Keratinocyte (primary cell): ENCODE measurements at regions not wholly inside any gene's neighbourhood (a gene's known extent, or its start where the extent isn't known, plus 50 kb on each side); places are given as distances from the start of the nearest gene placed in this dataset.

Source experiments
- DNase-seq: peaks from one replicate; pipeline ENCODE4 v3.0.0-alpha.2; 2011; ENCODE audit warnings: low read depth, missing footprints, low spot score
- FAIRE-seq: peaks from 2 replicates; lab custom pipeline; 2011; peaks lifted over from hg19 to GRCh38; lab: Jason Lieb, UNC
- H2AFZ ChIP-seq: 2 replicates; pipeline ENCODE4 v1.6.0; 2012; ENCODE audit warnings: low read length, control low read depth, inconsistent platforms; ENCODE audit not compliant: control insufficient read depth
- H3K27ac ChIP-seq: 2 replicates; pipeline ENCODE4 v1.5.1; 2011; ENCODE audit warnings: low read length; ENCODE audit not compliant: control insufficient read depth, insufficient read depth
- H3K27me3 ChIP-seq: 3 replicates; pipeline ENCODE4 v1.6.0; 2011; ENCODE audit warnings: low read length; ENCODE audit not compliant: control insufficient read depth, insufficient read depth; ENCODE audit errors: extremely low read depth
- H3K36me3 ChIP-seq, 2 experiments: 2 replicates in 1 of 2; 3 replicates in 1 of 2; pipeline ENCODE4 v1.5.1; 2011; ENCODE audit warnings: low read length in 2 of 2, mild to moderate bottlenecking in 1 of 2; ENCODE audit not compliant: control insufficient read depth in 2 of 2, insufficient read depth in 2 of 2; ENCODE audit errors: extremely low read depth in 1 of 2
- H3K4me1 ChIP-seq: 3 replicates; pipeline ENCODE4 v1.5.1; 2011; ENCODE audit warnings: low read length; ENCODE audit not compliant: control insufficient read depth, insufficient read depth; ENCODE audit errors: extremely low read depth
- H3K4me2 ChIP-seq: 3 replicates; pipeline ENCODE4 v1.6.0; 2011; ENCODE audit warnings: low read depth, low read length; ENCODE audit not compliant: control insufficient read depth, insufficient read depth; ENCODE audit errors: extremely low read depth
- H3K4me3 ChIP-seq, 3 experiments: fragments of 200-600 bp in 1 of 3; sonication (generic) in 1 of 3; 2 replicates in 2 of 3; 3 replicates in 1 of 3; pipeline ENCODE4 v1.5.1; 2011 to 2016; ENCODE audit warnings: low read length in 3 of 3, mild to moderate bottlenecking in 3 of 3, control low read depth in 2 of 3, inconsistent platforms in 1 of 3, low read depth in 1 of 3, mixed read lengths in 1 of 3, mixed run types in 1 of 3, moderate library complexity in 1 of 3; ENCODE audit not compliant: control insufficient read depth in 2 of 3, insufficient read depth in 2 of 3; ENCODE audit errors: extremely low read depth in 1 of 3
- H3K79me2 ChIP-seq: 2 replicates; pipeline ENCODE4 v1.6.0; 2012; ENCODE audit warnings: low read length; ENCODE audit not compliant: control insufficient read depth, insufficient read depth
- H3K9ac ChIP-seq: 3 replicates; pipeline ENCODE4 v1.6.0; 2011; ENCODE audit warnings: low read length; ENCODE audit not compliant: control insufficient read depth, insufficient read depth; ENCODE audit errors: extremely low read depth
- H3K9me1 ChIP-seq: 3 replicates; pipeline ENCODE4 v1.6.0; 2011; ENCODE audit warnings: low read length; ENCODE audit not compliant: control insufficient read depth, insufficient read depth; ENCODE audit errors: extremely low read depth
- H3K9me3 ChIP-seq: 2 replicates; pipeline ENCODE4 v1.5.1; 2012; ENCODE audit warnings: low read depth, low read length; ENCODE audit not compliant: control insufficient read depth
- H4K20me1 ChIP-seq: 3 replicates; pipeline ENCODE4 v1.6.0; 2011; ENCODE audit warnings: low read length; ENCODE audit not compliant: control insufficient read depth, insufficient read depth; ENCODE audit errors: extremely low read depth
- CTCF ChIP-seq, 3 experiments: IDR thresholded peaks in 1 of 3; conservative IDR thresholded peaks in 1 of 3; optimal IDR thresholded peaks in 1 of 3; 2 replicates in 2 of 3; 3 replicates in 1 of 3; pipeline versions ENCODE3 to v1.5.1; 2011; ENCODE audit warnings: low read length in 3 of 3, mild to moderate bottlenecking in 3 of 3, moderate library complexity in 2 of 3, control low read depth in 1 of 3, inconsistent platforms in 1 of 3; ENCODE audit not compliant: insufficient read depth in 2 of 3; ENCODE audit errors: extremely low read depth in 1 of 3
- EZH2 ChIP-seq: IDR thresholded peaks from one replicate; pipeline ENCODE4 v1.6.1; 2012; ENCODE audit warnings: inconsistent platforms, mild to moderate bottlenecking, low read length, moderate library complexity
- dilution Hi-C: fragments of 300-500 bp; cut with MboI; formaldehyde crosslinking; loops from one replicate; pipeline ENCODE4 v1.7.0; 2020; ENCODE audit warnings: low sequenced_read_pairs; ENCODE audit not compliant: extremely low pct_ligation_motif_present

- no peak overlapping the region for H3K27ac ChIP-seq
- H4K20me1 ChIP-seq: no peaks in the 10 kb centered on the region
- no peaks in the 10 kb centered on the region for H3K79me2 ChIP-seq
- H2AFZ ChIP-seq: no peak overlapping the region
- no peaks in the 10 kb centered on the region for H3K36me3 ChIP-seq
- FAIRE-seq (no peak), DNase-seq (no peak)
- no peak overlapping the region for H3K4me3 ChIP-seq
- H3K4me2 ChIP-seq: no peak overlapping the region
- TF ChIP-seq EZH2 (no peak), CTCF (optimal IDR thresholded peaks at IDR 0.05 in 1 of 3, IDR thresholded peaks at IDR 0.05 in 1 of 3, conservative IDR thresholded peaks at IDR 0.05 in 1 of 3; ENCODE audit: extremely low read depth in 1 of 3, insufficient read depth in 2 of 3, low read length in 3 of 3) (no peak)
- no peaks in the 10 kb centered on the region for H3K4me1 ChIP-seq
- H3K9me1 ChIP-seq: no peaks in the 10 kb centered on the region
- H3K9me3 ChIP-seq: no peaks in the 10 kb centered on the region
- H3K9ac ChIP-seq: no peak overlapping the region
- no peaks in the 10 kb centered on the region for H3K27me3 ChIP-seq
- dilution Hi-C loops: no loop called here
Observed at GRCh38 chr3:146839727-146840375, 234.7 kb upstream of the PLSCR5 start.

- Histone ChIP-seq H3K4me2 (no peak overlapping the region), H4K20me1 (no peaks in the 10 kb centered on the region), H3K9me1 (no peaks in the 10 kb centered on the region), H3K9me3 (no peaks in the 10 kb centered on the region), H3K36me3 (no peaks in the 10 kb centered on the region), H3K79me2 (no peaks in the 10 kb centered on the region), H3K4me1 (no peaks in the 10 kb centered on the region), H3K9ac (no peak overlapping the region), H3K27me3 (no peaks in the 10 kb centered on the region), H3K4me3 (no peak overlapping the region), H2AFZ (no peak overlapping the region), H3K27ac (no peak overlapping the region)
- DNase-seq (no peak), FAIRE-seq (no peak)
- dilution Hi-C loops: no loop called here
- TF ChIP-seq EZH2: no peak
- no peak for TF ChIP-seq CTCF (optimal IDR thresholded peaks at IDR 0.05 in 1 of 3, IDR thresholded peaks at IDR 0.05 in 1 of 3, conservative IDR thresholded peaks at IDR 0.05 in 1 of 3; ENCODE audit: extremely low read depth in 1 of 3, insufficient read depth in 2 of 3, low read length in 3 of 3)
Observed at GRCh38 chr3:146838221-146838620, 233.1 kb upstream of the PLSCR5 start.
